Mucosa of stomach (tissue), 1 donor: ENCODE measurements at regions not wholly inside any gene's neighbourhood (a gene's known extent, or its start where the extent isn't known, plus 50 kb on each side); places are given as distances from the start of the nearest gene placed in this dataset.

ENCODE experiments used
- H3K27me3 ChIP-seq: one replicate; pipeline ENCODE4 v1.7.0; 2013; ENCODE audit warnings: mild to moderate bottlenecking, low read length; ENCODE audit not compliant: control insufficient read depth, insufficient read depth
- H3K36me3 ChIP-seq: one replicate; pipeline ENCODE4 v1.7.0; 2013; ENCODE audit warnings: low read length; ENCODE audit not compliant: control insufficient read depth, insufficient read depth
- H3K4me1 ChIP-seq: one replicate; pipeline ENCODE4 v1.7.0; 2013; ENCODE audit warnings: mild to moderate bottlenecking, low read length; ENCODE audit not compliant: control insufficient read depth, insufficient read depth
- H3K4me3 ChIP-seq: one replicate; pipeline ENCODE4 v1.7.0; 2013; ENCODE audit warnings: low read length
- H3K9ac ChIP-seq: one replicate; pipeline ENCODE4 v1.7.0; 2013; ENCODE audit warnings: mild to moderate bottlenecking, low read length, moderate library complexity
- H3K9me3 ChIP-seq: one replicate; pipeline ENCODE4 v1.7.0; 2013; ENCODE audit warnings: mild to moderate bottlenecking, low read length, moderate library complexity; ENCODE audit not compliant: control insufficient read depth
- donor health status: Pancreatic carcinoma.

DNA sequence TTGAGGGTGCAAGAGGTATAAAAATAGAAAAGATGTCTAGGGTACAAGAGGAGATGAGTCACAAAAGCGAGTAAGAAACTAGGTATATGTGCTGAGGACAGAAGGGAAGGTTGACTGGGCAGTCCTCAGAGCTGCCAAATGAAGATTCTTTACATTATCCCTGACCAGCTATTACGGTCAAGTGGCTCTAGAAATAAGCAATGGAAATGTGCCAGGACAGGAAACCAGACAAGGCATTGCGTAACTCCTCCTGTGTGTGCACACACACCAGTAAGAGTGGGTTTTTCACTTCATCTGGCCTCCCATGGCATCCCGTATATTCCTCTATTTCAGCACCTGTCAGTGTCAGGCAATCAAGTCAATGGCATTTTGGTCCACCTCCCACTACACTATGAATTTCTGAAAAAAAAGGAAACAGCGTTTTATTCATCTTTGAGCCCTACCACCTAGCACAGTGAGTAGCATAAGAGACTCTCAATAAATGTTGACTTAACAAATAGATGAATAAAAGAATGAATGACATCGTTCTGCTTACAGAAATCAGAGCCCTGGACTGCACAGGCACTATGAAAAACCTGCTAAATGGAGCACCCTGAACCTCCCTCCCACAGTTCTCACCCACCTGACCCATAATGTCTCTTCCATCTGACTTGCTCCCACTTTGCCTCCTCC, 62.6 kb upstream of the KLF3 start:
- Histone ChIP-seq H3K9ac (no peak overlapping the region), H3K9me3 (no peaks in the 10 kb centered on the region), H3K36me3 (no peaks in the 10 kb centered on the region), H3K4me1 (peaks cover 29% of the 10 kb centered on the region), H3K27me3 (no peaks in the 10 kb centered on the region), H3K4me3 (no peak overlapping the region)

DNA sequence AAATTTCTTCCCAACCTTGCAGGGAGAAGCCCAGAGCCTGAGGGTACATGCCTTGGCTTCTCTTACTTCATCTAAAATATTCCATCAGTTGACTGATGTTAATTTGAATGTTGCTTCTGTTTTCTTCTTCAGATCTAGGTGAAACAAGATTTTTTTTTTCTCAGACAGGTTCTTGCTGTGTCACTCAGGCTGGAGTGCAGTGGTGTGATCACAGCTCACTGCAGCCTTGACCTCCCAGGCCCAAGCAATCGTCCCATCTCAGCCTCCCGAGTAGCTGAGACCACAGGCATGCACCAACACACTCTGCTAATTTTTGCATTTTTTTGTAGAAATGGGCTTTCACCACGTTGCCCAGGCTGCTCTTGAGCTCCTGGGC, 62.1 kb upstream of the KLF3 start:
- Histone ChIP-seq H3K4me3 (no peak overlapping the region), H3K9me3 (no peaks in the 10 kb centered on the region), H3K27me3 (no peaks in the 10 kb centered on the region), H3K4me1 (peaks cover 31% of the 10 kb centered on the region), H3K9ac (no peak overlapping the region), H3K36me3 (no peaks in the 10 kb centered on the region)

DNA sequence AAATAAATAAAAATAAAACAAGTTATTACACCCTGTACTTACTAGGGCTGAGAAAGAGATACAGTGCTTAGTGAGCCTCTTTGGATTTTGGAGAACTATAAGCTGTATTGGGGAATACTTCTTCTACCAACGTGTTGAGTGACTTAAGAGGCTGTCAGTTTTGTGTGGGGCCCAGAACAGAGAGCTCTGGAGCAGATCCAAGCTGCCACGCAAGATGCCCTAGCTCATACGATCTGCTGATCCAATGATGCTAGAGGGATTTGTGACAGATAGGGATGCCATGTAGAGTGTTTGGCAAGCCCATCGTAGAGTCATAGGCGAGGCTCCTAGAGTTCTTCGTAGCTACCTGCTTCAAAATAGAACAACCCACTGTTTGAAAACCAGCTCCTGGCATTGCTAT, 60.3 kb upstream of the KLF3 start:
- H3K9ac ChIP-seq: no peak overlapping the region
- no peaks in the 10 kb centered on the region for H3K9me3 ChIP-seq
- H3K36me3 ChIP-seq: no peaks in the 10 kb centered on the region

DNA sequence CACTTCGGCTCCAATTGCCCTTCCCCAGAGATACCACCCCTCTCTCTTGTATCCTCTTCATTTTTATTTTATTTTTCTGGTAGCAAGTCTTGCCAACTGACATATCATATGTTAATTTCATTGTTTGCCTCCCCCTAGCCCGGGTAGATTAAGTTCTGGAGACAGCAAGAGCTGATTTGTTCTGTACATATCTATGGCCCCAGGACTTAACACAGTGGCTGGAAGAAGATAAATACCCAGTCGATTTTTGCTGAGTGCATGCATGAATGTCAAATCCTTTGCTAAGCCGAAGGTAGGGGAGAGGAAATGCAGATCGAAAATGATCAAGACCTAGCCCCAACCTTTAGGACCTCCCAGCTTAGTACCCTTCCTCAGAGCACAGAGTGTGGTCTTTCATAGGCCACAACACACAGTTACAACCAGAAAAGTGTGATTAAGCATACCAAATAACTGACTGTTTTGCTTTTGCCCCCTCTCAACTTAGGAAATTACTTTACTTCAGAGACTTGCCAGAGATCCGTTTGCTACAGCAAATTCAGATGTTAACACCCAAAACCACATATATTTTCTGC, 58.7 kb upstream of the KLF3 start:
- Histone ChIP-seq H3K36me3 (no peaks in the 10 kb centered on the region), H3K4me3 (no peak overlapping the region), H3K9me3 (no peaks in the 10 kb centered on the region), H3K9ac (no peak overlapping the region), H3K4me1 (peaks cover 33% of the 10 kb centered on the region), H3K27me3 (no peaks in the 10 kb centered on the region)

More for the DNA sequence above, 60.3 kb upstream of the KLF3 start:
- Histone ChIP-seq H3K27me3 (no peaks in the 10 kb centered on the region), H3K4me3 (no peak overlapping the region), H3K4me1 (peaks cover 31% of the 10 kb centered on the region)

DNA sequence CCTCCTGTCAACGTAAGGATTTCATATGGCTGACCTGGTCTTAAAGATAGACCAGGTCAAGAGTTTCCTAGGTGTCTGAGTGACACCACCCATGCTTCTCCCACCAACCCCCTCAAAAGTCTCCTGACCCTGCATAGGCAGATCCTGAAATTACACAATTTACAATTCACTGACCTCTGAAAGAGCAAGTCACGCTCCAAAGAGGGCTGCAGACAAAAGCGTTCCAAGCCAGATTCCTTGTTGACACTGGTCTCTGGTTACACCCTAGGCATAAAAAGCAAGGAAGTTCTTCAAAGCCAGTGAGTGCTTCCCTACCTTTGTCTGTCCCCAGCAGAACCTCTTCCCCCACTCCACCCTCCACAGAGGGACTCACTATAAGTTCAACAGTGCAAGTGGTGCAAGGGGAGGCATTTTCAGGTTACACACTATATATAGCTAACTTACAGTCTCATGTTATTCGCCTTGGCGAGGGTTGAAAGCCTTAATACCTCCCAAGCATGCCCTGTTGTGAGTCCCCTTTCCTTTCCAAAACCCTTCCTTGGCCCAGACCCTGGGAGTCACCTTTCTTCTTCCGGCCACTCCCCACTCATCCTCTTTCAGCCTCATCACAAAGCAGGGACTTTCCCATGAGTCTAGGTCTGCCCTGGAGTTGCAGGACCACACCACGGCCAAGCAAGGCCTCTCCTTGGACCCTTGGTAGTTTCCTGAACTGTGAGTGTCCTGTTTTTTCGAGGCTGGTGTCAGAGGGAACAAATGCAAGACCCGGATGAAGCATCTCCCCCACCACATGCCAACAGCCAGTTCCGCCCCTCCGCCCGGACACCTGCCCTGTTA, 58.0 kb upstream of the KLF3 start:
- H3K9ac ChIP-seq: no peak overlapping the region

DNA sequence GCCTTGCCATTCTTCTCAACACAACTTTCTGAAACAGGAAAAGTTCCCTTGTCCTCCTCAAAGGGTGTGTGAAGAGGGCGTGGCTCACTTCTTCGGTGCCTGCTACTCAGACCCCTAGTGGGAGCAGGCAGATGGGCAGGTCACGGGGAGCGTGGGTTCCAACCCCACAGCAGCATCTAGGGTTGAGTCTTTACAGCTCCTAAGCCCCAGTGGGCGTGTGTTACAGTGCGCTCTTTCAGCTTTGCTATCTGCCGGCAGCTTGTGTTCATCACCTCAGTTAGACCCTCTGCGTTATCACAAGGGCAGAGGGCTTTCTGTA, 57.5 kb upstream of the KLF3 start:
- H3K9me3 ChIP-seq: no peaks in the 10 kb centered on the region

More for the DNA sequence above, 58.0 kb upstream of the KLF3 start:
- Histone ChIP-seq H3K4me1 (peaks cover 34% of the 10 kb centered on the region), H3K9me3 (no peaks in the 10 kb centered on the region), H3K4me3 (no peak overlapping the region), H3K36me3 (no peaks in the 10 kb centered on the region), H3K27me3 (no peaks in the 10 kb centered on the region)

DNA sequence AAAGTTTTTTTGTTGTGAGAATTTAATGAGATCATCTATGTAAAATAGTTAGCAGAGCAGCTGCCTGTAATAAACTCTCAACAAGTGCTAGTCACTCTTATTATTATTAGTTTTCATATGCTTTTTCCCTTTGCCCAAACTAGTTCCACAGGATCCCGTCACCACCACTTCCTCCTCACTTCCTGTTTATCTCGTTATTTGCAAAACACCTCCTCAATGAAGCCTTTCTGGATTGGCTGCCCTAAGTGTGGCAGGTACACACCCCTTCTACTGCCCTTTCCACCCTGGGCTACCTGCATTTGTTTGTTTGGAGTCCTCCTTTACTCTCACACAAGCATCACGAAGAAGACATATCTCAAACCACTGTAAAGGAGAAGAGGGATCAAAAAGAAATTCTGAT, 54.4 kb upstream of the KLF3 start:
- H3K4me1 ChIP-seq: peaks cover 52% of the 10 kb centered on the region
- H3K36me3 ChIP-seq: no peaks in the 10 kb centered on the region
- no peak overlapping the region for H3K4me3 ChIP-seq
- no peaks in the 10 kb centered on the region for H3K9me3 ChIP-seq
- H3K9ac ChIP-seq: no peak overlapping the region
- no peaks in the 10 kb centered on the region for H3K27me3 ChIP-seq

More for the DNA sequence above, 57.5 kb upstream of the KLF3 start:
- H3K9ac ChIP-seq: no peak overlapping the region
- no peaks in the 10 kb centered on the region for H3K36me3 ChIP-seq
- H3K4me1 ChIP-seq: peaks cover 34% of the 10 kb centered on the region
- H3K27me3 ChIP-seq: no peaks in the 10 kb centered on the region
- H3K4me3 ChIP-seq: no peak overlapping the region

DNA sequence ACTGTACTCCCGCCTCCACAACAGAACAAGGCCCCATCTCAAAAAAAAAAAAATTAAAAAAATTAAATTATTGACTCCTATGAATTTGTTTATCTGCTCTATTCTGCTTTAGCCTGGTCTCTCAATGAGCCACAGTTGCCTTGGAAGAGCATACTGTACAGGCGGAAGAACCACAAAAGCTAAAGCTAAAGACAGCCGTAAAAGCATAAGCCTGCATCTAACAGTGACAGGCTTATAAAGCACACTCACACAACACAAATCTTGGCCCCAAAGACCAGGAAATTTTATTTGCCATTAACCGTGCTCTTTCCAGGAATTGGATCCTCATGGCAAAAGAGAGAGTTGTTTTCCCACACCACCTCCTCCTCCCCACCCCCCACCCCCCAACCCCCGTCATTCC, 53.5 kb upstream of the KLF3 start:
- H3K9ac ChIP-seq: no peak overlapping the region

DNA sequence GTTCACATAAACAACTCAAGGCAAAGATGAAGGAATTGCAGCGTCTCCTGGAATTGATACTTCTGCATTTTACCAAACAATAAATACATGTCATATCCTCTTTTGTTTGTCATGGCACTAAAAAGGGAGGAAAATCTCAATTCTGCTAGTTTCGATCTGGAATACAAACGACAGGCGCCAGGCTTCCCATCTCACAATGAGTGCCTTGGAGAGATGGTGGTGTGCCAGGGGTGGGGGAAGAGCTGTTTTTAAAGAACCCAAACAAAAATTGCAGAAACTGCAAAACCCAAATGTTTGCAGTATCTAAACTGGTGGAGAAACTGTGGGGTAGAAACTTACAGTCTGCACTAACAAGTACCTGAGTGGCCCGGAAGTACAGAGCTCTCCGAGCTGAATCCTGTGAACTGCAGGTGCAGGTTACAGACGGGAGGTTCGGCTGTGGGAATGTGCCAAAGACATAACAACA, 53.0 kb upstream of the KLF3 start:
- Histone ChIP-seq H3K27me3 (no peaks in the 10 kb centered on the region), H3K4me1 (peaks cover 46% of the 10 kb centered on the region), H3K9me3 (no peaks in the 10 kb centered on the region), H3K4me3 (peak overlapping the region; percentile 10), H3K9ac (peak overlapping the region; percentile 63), H3K36me3 (no peaks in the 10 kb centered on the region)

More for the DNA sequence above, 53.5 kb upstream of the KLF3 start:
- no peaks in the 10 kb centered on the region for H3K9me3 ChIP-seq
- H3K4me3 ChIP-seq: no peak overlapping the region
- H3K27me3 ChIP-seq: no peaks in the 10 kb centered on the region
- peaks cover 48% of the 10 kb centered on the region for H3K4me1 ChIP-seq
- no peaks in the 10 kb centered on the region for H3K36me3 ChIP-seq

DNA sequence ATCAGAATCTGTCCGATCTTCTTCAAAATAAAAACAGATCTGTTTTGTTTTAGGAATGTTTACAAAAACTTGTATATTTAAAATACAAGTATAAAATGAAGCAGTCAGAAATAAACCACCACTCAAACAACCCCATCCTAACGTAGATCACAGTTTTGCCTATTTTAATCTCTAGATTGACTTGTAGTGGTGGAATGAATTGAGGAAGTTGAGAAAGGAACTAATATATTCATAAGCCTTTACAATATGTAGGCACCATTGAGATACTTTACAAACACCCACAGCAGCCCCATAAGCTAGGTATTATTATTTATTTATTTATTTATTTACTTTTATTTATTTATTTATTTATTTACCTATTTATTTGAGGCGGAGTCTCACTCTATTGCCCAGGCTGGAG, 52.3 kb upstream of the KLF3 start:
- H3K4me3 ChIP-seq: no peak overlapping the region
- no peaks in the 10 kb centered on the region for H3K9me3 ChIP-seq
- peaks cover 46% of the 10 kb centered on the region for H3K4me1 ChIP-seq
- H3K27me3 ChIP-seq: no peaks in the 10 kb centered on the region
- no peak overlapping the region for H3K9ac ChIP-seq
- no peaks in the 10 kb centered on the region for H3K36me3 ChIP-seq

DNA sequence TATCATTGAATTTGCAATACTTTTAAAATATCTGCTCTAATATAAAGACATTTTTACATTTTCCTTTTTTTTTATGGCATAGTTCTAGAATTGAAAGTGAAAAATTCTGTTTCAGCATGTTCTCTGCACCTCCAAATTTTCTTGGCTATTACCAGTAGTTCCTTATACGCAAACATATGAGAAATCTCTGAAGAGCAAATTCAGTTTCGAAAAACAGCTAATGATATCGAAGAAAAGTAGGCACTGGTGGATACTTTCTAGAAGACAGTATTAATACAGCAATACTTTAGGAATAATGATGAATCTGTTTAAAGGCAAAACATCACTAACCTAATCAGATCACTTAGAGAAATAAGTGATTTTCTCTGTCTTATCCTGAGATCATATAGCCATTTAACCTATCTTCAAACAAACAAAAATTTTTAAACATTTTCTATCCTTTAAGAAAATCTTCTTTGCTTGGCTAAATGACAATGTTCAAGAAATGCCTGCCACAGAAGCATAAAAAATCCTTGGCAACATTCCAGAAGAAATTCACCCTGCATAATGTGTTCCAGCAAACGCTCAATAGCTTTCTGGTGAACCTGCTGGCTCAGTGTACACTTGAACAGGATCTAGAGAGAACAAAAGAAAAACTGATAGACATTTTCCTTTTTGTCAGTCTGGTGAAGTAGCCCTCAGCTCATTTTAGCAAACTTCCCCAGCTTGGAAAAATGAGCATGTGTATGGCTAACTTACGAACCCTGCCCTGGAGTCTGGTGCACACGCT, 51.2 kb upstream of the KLF3 start:
- Histone ChIP-seq H3K4me3 (no peak overlapping the region), H3K36me3 (no peaks in the 10 kb centered on the region), H3K9ac (no peak overlapping the region), H3K27me3 (no peaks in the 10 kb centered on the region), H3K9me3 (no peaks in the 10 kb centered on the region), H3K4me1 (peaks cover 54% of the 10 kb centered on the region)
